ENCODE measurements at regions not wholly inside any gene's neighbourhood (a gene's known extent, or its start where the extent isn't known, plus 50 kb on each side); places are given as distances from the start of the nearest gene placed in this dataset.

DNA sequence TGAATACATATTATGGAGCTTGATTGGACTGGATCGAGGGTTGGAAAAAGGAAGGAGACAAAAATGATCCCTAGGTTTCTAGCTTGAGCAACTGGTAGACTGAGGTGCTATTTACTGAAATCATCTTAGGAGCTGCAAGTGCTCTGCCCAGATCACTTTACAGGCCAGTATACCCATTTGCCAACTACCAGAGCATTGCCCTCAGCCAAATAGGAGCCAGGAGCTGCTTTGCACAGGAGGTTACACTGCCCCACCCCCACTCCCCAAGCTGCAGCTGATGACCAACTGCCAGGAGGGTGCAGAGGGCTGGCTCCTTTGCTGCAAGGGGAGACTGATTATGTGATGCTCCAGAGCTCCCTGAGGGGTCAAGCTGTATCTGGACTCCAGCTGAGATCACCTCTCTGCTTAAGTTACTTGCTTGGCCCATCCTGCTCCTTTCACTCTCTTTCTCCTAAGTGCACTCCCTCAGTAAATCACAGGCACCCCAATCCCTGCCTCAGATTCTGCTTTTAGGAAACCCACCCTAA lies 275.4 kb downstream of the ZEB1 start:
- no peak overlapping the region for H3K27ac ChIP-seq
- no peaks in the 10 kb centered on the region for H3K27me3 ChIP-seq
- no peaks in the 10 kb centered on the region for H3K36me3 ChIP-seq
- no peak overlapping the region for H3K4me3 ChIP-seq
- H3K4me1 ChIP-seq = no peaks in the 10 kb centered on the region
- DNase-seq (ENCODE audit: low spot score in 2 of 2) = no peak
- TF ChIP-seq POLR2AphosphoS5 (IDR thresholded peaks at IDR 0.05) (no peak), POLR2A (IDR thresholded peaks at IDR 0.05) (no peak), EP300 (IDR thresholded peaks at IDR 0.05) (no peak)
- TF ChIP-seq, protein P1, sequence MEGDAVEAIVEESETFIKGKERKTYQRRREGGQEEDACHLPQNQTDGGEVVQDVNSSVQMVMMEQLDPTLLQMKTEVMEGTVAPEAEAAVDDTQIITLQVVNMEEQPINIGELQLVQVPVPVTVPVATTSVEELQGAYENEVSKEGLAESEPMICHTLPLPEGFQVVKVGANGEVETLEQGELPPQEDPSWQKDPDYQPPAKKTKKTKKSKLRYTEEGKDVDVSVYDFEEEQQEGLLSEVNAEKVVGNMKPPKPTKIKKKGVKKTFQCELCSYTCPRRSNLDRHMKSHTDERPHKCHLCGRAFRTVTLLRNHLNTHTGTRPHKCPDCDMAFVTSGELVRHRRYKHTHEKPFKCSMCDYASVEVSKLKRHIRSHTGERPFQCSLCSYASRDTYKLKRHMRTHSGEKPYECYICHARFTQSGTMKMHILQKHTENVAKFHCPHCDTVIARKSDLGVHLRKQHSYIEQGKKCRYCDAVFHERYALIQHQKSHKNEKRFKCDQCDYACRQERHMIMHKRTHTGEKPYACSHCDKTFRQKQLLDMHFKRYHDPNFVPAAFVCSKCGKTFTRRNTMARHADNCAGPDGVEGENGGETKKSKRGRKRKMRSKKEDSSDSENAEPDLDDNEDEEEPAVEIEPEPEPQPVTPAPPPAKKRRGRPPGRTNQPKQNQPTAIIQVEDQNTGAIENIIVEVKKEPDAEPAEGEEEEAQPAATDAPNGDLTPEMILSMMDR (IDR thresholded peaks at IDR 0.05) = no peak
- 94% methylated on average over 1 of the region's 1 CpG for WGBS
- H3K9me3 ChIP-seq = no peaks in the 10 kb centered on the region

DNA sequence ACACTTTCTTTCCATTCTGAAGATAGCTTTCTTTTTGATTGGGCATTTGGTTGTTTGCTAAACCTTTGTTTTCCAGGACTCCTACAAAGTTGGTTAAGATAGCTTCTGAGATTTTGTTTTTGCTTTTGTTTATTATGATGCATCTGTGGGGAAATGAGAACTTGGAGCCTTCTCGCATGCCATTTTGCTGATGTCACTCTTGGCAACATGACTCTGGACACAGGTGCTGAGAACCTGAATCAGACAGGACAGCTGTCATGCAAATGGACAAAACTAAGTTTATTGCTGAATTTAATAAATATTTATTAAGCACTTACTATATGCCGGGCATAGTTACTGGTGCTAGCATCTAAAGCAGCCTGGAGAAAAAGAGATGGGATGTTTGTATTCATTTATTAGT lies 274.1 kb downstream of the ZEB1 start:
- WGBS = 82% methylated on average over 2 of the region's 2 CpGs
- DNase-seq (ENCODE audit: low spot score in 2 of 2) = no peak
- Histone ChIP-seq H3K27me3 (no peaks in the 10 kb centered on the region), H3K27ac (no peak overlapping the region), H3K4me1 (no peaks in the 10 kb centered on the region), H3K4me3 (no peak overlapping the region), H3K36me3 (no peaks in the 10 kb centered on the region), H3K9me3 (no peaks in the 10 kb centered on the region)
- TF ChIP-seq POLR2A (IDR thresholded peaks at IDR 0.05) (no peak), EP300 (IDR thresholded peaks at IDR 0.05) (no peak), POLR2AphosphoS5 (IDR thresholded peaks at IDR 0.05) (no peak)
- TF ChIP-seq, protein P1 (IDR thresholded peaks at IDR 0.05) = no peak

DNA sequence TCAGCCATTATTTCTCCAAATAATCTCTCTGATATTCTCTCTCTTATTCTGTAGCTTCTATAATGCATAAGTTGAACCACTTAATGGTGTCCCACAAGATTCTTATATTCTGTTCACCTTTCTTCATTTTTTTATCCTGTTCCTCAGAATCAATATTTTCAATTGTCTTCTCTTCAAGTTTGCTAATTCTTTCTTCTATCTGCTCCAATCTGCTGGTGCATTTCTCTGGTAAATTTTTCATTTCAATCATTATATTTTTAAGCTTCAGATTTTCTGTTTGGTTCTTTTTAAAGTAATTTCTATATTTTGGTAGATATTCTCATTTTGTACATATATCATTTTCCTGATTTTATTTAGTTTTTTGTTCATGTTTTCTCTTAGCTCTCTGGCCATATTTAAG lies 272.6 kb downstream of the ZEB1 start:
- no peaks in the 10 kb centered on the region for H3K36me3 ChIP-seq
- DNase-seq (ENCODE audit: low spot score in 2 of 2) = no peak
- H3K27ac ChIP-seq = no peak overlapping the region
- H3K9me3 ChIP-seq = no peaks in the 10 kb centered on the region
- H3K4me1 ChIP-seq = no peaks in the 10 kb centered on the region
- TF ChIP-seq POLR2AphosphoS5 (IDR thresholded peaks at IDR 0.05) (no peak), EP300 (IDR thresholded peaks at IDR 0.05) (no peak), POLR2A (IDR thresholded peaks at IDR 0.05) (no peak)
- TF ChIP-seq, protein P1 (IDR thresholded peaks at IDR 0.05) = no peak
- no peak overlapping the region for H3K4me3 ChIP-seq
- H3K27me3 ChIP-seq = no peaks in the 10 kb centered on the region

DNA sequence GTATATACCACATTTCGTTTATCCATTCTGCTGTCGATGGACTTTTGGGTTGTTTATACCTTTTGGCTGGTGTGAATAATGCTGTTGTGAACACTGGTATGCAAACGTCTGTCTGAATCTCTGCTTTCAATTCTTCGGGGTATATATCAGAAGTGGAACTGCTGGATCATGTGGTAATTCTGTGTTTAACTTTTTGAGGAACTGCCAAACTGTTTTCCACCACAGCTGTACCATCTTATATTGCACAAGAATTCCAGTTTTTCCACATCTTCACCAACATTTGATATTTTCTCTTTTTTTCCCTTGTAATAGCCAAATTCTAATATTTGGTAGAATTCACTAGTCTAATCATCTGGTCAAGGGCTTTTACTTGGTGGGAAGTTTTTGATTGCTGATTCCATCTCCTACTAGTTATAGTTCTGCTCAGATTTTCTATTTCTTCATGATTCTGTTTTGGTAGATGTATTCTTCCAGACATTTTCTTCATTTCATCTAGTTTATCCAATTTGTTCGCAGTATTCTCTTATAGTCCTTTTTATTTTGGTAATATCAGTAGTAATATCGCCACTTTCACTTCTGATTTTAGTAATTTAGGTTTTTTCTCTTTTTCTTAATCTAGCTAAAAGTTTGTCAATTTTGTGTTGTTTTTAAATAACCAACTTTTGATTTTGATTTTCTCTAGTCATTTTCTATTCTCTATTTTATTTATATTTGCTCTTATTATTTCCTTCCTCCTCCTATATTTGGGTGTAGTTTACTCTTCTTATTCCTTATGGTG lies 271.2 kb downstream of the ZEB1 start:
- 65% methylated on average over 6 of the region's 6 CpGs for WGBS
- Histone ChIP-seq H3K36me3 (no peaks in the 10 kb centered on the region), H3K4me3 (no peak overlapping the region), H3K4me1 (no peaks in the 10 kb centered on the region), H3K9me3 (no peaks in the 10 kb centered on the region), H3K27me3 (no peaks in the 10 kb centered on the region), H3K27ac (no peak overlapping the region)
- no peak for DNase-seq (ENCODE audit: low spot score in 2 of 2)
- TF ChIP-seq POLR2AphosphoS5 (IDR thresholded peaks at IDR 0.05) (no peak), POLR2A (IDR thresholded peaks at IDR 0.05) (no peak), EP300 (IDR thresholded peaks at IDR 0.05) (no peak)
- TF ChIP-seq, protein P1 (IDR thresholded peaks at IDR 0.05) = no peak

DNA sequence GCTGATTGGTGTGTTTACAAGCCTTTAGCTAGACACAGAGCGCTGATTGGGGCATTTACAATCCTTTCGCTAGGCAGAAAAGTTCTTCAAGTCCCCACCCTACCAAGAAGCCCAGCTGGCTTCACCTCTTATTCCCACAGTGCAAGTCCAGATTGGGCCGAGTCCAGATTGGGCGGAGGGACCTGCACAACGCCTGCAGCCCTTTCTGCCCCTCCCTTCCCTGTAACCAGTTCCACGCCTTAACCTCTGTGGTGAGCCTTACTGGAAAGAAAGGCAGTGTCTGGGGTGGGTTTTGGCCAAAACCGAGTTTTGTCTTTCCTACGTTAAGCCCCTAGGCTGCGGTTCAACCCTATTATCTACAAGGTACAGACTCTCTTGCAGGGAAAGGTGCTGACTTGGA lies 268.7 kb downstream of the ZEB1 start:
- DNase-seq (ENCODE audit: low spot score in 2 of 2) = no peak
- WGBS = 81% methylated on average over 9 of the region's 9 CpGs
- Histone ChIP-seq H3K4me1 (peaks cover 14% of the 10 kb centered on the region), H3K4me3 (no peak overlapping the region), H3K27ac (no peak overlapping the region), H3K36me3 (no peaks in the 10 kb centered on the region), H3K27me3 (no peaks in the 10 kb centered on the region), H3K9me3 (no peaks in the 10 kb centered on the region)
- TF ChIP-seq EP300 (IDR thresholded peaks at IDR 0.05) (no peak), POLR2AphosphoS5 (IDR thresholded peaks at IDR 0.05) (no peak), POLR2A (IDR thresholded peaks at IDR 0.05) (no peak)
- TF ChIP-seq, protein P1 (IDR thresholded peaks at IDR 0.05) = no peak
